Head of caudate nucleus (tissue), 42 donors: ENCODE measurements at regions not wholly inside any gene's neighbourhood (a gene's known extent, or its start where the extent isn't known, plus 50 kb on each side); places are given as distances from the start of the nearest gene placed in this dataset.
"Not testable (repeated sequence)": the region's sequence is repeated elsewhere in the genome, so short reads cannot be mapped to it uniquely, and the experiment has no call there.

ENCODE experiments used
- DNase-seq, 42 donors: peaks; one replicate each; pipeline versions ENCODE4 v3.0.0 to v3.0.0-alpha.2; 2020 to 2021; ENCODE audit warnings: mixed read lengths in 7 of 42
- intact Hi-C: fragments of 100-400 bp; cut with DNase I; formaldehyde crosslinking; loops from one replicate; pipeline ENCODE4 v1.15.0; 2022

GRCh38 chr15:53851110-53851848 is 91.8 kb upstream of the WDR72 start:
- intact Hi-C loops, result no loop called here
- DNase-seq, result no peak

DNA sequence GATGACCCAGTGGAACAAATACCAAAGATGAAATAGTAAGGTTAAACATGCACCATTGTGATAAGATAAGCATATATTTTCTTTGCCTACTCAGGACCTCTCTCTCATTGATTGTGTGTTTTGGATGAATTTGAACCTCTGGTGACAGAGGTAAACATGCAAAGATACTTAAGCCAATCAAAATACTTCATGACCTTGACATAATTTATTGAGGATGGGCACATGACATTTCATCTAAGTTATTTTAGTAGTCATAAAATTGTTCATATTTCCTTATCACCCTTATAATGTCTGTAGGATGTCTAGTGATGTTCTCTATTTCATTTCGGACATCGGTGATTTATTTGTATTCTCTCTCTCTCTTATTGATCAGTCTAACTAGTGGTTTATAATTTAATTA is 88.3 kb upstream of the WDR72 start:
- intact Hi-C loops, result no loop called here
- DNase-seq, result no peak

- intact Hi-C loops, result no loop called here
- DNase-seq, result no peak
These were observed 85.2 kb upstream of the WDR72 start for GRCh38 chr15:53844634-53845033.

- DNase-seq, result no peak
- intact Hi-C loops, result no loop called here
These were observed 84.6 kb upstream of the WDR72 start for GRCh38 chr15:53843869-53844569.

DNA sequence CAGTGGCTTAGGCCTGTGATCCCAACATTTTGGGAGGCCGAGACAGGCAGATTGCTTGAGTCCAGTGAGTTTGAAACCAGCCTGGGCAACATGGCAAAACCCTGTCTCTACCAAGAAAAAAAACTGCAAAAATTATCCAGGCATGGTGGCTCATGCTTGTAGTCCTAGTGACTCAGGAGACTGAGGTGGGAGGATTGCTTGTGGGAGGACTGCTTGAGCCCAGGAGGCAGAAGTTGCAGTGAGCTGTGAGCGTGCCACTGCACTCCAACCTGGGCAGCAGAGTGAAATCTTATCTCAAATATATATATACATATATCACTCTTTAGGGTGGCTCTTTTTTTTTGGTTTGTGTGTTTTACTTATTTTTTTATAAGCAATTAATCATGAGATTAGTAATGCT is 83.7 kb upstream of the WDR72 start:
- intact Hi-C loops, result no loop called here
- DNase-seq, result peak in 13 of 42 donors; percentile 2 to 66 (median 27)

DNA sequence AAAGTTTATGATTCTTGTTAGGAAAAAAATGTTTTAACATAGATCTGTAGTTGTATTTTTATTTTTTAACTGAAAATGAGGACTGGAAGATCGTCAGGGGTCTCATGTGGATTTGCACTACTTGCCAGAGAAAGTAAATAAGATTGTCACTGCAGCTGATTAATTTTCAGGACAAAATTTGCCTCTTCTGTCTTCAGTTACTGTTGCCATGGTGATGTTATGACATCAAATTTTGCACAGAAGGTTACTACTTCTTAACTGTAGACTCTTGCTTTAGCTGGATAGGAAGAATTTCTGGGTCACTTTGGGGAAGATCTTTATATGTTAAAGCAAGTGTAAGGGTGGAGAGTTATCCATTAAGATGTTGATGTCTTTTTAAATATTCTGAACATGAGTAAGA is 82.2 kb upstream of the WDR72 start:
- peak in 1 of 42 donors; percentile 8 for DNase-seq
- intact Hi-C loops, result no loop called here

- no peak for DNase-seq
These were observed 81.2 kb upstream of the WDR72 start for GRCh38 chr15:53840681-53841080.

DNA sequence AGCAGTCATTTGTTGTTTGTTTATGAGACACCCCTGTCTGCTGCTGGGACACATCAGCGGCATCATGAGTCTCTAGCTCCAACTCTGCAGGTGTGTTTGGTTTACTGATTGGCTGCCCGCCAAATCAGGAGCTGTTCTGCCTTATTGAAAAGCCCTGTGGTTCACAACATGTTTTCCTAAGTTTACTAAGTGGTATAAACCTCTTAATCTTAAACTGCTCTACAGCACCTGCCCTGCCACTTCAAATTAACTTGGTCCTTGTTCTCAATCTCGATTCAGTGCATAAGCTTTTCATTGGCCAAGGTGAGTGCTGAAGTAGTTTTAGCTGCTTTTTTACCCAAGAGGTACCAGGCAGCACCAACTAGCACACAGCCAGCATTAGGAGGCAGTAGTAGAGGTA is 77.8 kb upstream of the WDR72 start:
- intact Hi-C loops, result no loop called here
- no peak for DNase-seq

More at GRCh38 chr15:53840681-53841080, 81.2 kb upstream of the WDR72 start:
- intact Hi-C loops, result no loop called here

GRCh38 chr15:53836618-53837017 is 77.2 kb upstream of the WDR72 start:
- intact Hi-C loops, result no loop called here

GRCh38 chr15:53835309-53835708 is 75.8 kb upstream of the WDR72 start:
- DNase-seq, result no peak
- intact Hi-C loops, result no loop called here

More at GRCh38 chr15:53836618-53837017, 77.2 kb upstream of the WDR72 start:
- no peak for DNase-seq

DNA sequence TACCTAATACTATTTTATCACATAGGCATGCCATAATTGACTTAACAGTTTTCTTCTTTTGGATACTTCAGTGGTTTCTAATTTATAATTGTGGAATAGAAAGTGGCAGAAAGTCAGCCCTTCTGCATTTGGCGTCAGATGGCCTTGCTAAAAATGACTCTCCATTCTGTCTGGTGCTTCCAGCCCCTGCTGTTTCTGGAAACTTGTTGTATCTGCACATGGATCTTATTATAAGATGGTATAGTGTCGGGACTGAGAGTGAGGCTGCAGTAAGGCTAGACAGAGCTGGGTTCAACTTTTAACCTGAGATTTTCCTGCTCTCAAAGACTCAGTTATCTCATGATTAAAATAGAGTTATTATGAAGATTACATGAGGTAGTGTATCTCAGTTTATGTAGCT is 74.8 kb upstream of the WDR72 start:
- intact Hi-C loops, result no loop called here

GRCh38 chr15:53833134-53833624 is 73.7 kb upstream of the WDR72 start:
- intact Hi-C loops, result no loop called here
- DNase-seq, result peak in 1 of 42 donors; percentile 10

More for the DNA sequence above, 74.8 kb upstream of the WDR72 start:
- DNase-seq, result no peak

DNA sequence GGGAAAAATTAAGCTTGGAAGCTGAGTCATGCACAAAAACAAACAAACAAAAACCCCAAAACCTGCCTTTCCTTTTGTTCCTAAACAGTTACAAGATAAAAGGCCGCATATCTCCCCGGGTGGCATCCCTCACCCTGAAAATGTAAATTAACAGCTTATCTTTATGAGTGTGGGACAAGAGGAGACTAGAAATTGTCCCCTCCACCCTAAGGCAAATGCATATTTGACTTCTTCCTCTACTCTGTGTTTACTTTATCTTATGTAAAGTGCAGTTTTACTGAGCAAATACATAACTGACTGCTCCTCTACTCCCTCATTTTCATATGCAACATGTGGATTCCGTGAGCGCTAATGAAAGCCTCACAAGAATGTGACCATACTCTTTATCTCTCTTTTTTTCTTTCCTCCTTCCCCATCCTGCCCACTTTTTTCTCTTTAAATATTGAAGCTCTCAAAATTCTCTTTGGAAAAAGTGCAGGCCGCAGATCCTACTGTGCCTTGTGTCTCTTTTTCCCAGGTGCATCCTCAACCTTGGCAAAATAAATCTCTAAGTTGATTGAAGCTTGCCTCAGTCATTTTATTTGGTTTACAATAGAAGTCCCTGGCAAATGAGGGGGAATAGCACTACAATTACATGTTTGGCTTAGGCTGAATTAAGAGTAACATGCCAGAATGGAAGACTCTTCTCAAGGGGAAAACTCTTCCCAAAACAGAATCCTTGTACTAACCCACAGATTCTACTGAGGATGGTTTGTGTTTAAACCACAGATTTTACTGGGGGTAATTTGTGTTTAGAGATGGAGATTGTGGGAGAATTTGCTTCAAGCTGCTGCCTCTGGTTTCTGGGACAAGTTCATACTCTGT is 72.7 kb upstream of the WDR72 start:
- no peak for DNase-seq
- intact Hi-C loops, result no loop called here

GRCh38 chr15:53830707-53831386 is 71.4 kb upstream of the WDR72 start:
- intact Hi-C loops, result no loop called here
- no peak for DNase-seq

DNA sequence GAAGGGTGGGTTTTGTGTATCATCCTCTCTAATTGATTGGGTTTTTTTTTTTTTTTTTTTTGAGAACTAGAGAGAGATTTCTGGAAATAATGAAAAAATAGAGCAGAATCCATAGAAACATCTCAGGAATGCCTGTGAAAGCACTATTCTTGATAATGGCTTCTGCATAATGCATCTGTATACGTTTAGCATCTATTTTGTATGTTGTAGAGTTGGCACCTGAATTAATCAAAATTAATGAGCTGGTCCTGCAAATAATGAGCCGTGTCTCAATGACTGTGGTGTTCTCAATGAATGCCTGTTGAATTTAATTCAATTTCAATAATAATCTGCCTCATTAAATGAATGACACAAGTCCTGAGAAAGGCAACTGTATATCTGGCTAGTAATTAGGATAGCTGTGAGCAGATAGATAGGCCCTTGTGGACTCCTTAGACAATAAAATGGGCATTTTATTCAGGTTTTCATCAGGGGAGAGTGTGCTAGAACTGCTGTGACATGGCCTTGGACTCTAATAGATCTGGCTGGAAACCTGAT is 70.5 kb upstream of the WDR72 start:
- DNase-seq, result no peak
- intact Hi-C loops, result no loop called here

- no peak for DNase-seq
- intact Hi-C loops, result no loop called here
These were observed 70.0 kb upstream of the WDR72 start for GRCh38 chr15:53829471-53829870.

GRCh38 chr15:53827355-53827754 is 67.9 kb upstream of the WDR72 start:
- DNase-seq, result no peak
- intact Hi-C loops, result no loop called here

- no peak for DNase-seq
These were observed 52.1 kb upstream of the WDR72 start for GRCh38 chr15:53811530-53811929.

DNA sequence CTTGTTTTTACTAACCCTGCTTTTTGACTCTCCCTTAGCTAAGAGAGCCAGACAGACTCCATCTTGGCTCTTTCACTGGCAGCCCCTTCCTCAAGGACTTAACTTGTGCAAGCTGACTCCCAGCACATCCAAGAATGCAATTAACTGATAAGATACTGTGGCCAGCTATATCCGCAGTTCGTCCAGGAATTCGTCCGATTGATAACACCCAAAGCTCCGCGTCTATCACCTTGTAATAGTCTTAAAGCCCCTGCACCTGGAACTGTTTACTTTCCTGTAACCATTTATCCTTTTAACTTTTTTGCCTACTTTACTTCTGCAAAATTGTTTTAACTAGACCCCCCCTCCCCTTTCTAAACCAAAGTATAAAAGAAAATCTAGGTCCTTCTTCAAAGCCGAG is 50.8 kb upstream of the WDR72 start:
- intact Hi-C loops, DNase-seq: not testable (repeated sequence)

More at GRCh38 chr15:53811530-53811929, 52.1 kb upstream of the WDR72 start:
- intact Hi-C loops, result no loop called here
